Neural cell (in vitro differentiated cells): ENCODE measurements at regions not wholly inside any gene's neighbourhood (a gene's known extent, or its start where the extent isn't known, plus 50 kb on each side); places are given as distances from the start of the nearest gene placed in this dataset.

Experiments used
- H2AFZ ChIP-seq: fragments of 200-600, 300-800 bp; sonication (generic), shearing (Covaris generic); 2 replicates; pipeline ENCODE4 v1.6.0; 2014; ENCODE audit warnings: low read depth, mild to moderate bottlenecking, antibody characterized with exemption, low read length, moderate library complexity
- H3F3A ChIP-seq: fragments of 200-600 bp; shearing (Covaris generic); 2 replicates; pipeline ENCODE4 v1.6.1; 2016; ENCODE audit warnings: mild to moderate bottlenecking, moderate library complexity, mixed read lengths, antibody characterized with exemption, low read length; ENCODE audit not compliant: insufficient read depth, poor library complexity, severe bottlenecking
- H3K27ac ChIP-seq: fragments of 200-600, 300-800 bp; sonication (generic), shearing (Covaris generic); 2 replicates; pipeline ENCODE4 v1.5.1; 2014; ENCODE audit warnings: mild to moderate bottlenecking, low read length, moderate library complexity
- H3K27me3 ChIP-seq: fragments of 300-800, 200-600 bp; sonication (generic), shearing (Covaris generic); 2 replicates; pipeline ENCODE4 v1.6.0; 2014; ENCODE audit warnings: mild to moderate bottlenecking, low read depth, low read length, moderate library complexity; ENCODE audit not compliant: insufficient read depth
- H3K36me3 ChIP-seq: fragments of 300-800, 200-600 bp; sonication (generic), shearing (Covaris generic); 2 replicates; pipeline ENCODE4 v1.5.1; 2014; ENCODE audit warnings: mild to moderate bottlenecking, antibody characterized with exemption, low read length, moderate library complexity; ENCODE audit not compliant: insufficient read depth
- H3K4me2 ChIP-seq: fragments of 300-800, 200-600 bp; sonication (generic), shearing (Covaris generic); 2 replicates; pipeline ENCODE4 v1.6.0; 2014; ENCODE audit warnings: mild to moderate bottlenecking, low read length
- H3K4me3 ChIP-seq: fragments of 300-800, 200-600 bp; sonication (generic), shearing (Covaris generic); 2 replicates; pipeline ENCODE4 v1.5.1; 2014; ENCODE audit warnings: mild to moderate bottlenecking, low read length, moderate library complexity
- H3K79me2 ChIP-seq: fragments of 200-600 bp; shearing (Covaris generic); replicated peaks from 2 replicates; pipeline ENCODE4 v1.6.0; 2014; ENCODE audit warnings: mild to moderate bottlenecking, low read length, moderate library complexity; ENCODE audit not compliant: insufficient read depth
- H3K9ac ChIP-seq: fragments of 300-800, 200-600 bp; sonication (generic), shearing (Covaris generic); 2 replicates; pipeline ENCODE4 v1.6.1; 2016; ENCODE audit warnings: mild to moderate bottlenecking, low read length, mixed read lengths
- H3K9me2 ChIP-seq: fragments of 200-600 bp; shearing (Covaris generic); 2 replicates; pipeline ENCODE4 v1.6.1; 2016; ENCODE audit warnings: mild to moderate bottlenecking, low read length, mixed read lengths; ENCODE audit not compliant: insufficient read depth
- H3K9me3 ChIP-seq: fragments of 200-600, 300-800 bp; sonication (generic), shearing (Covaris generic); 2 replicates; pipeline ENCODE4 v1.6.1; 2016; ENCODE audit warnings: mild to moderate bottlenecking, mixed run types, low read length, moderate library complexity, mixed read lengths
- H4K20me1 ChIP-seq: fragments of 200-600 bp; shearing (Covaris generic); 2 replicates; pipeline ENCODE4 v1.6.1; 2016; ENCODE audit warnings: mild to moderate bottlenecking, mixed run types; ENCODE audit not compliant: insufficient read depth
- CTCF ChIP-seq: fragments of 450-650 bp; IDR thresholded peaks from 2 replicates; pipeline ENCODE4 v1.5.1; 2014; ENCODE audit warnings: antibody characterized with exemption, mild to moderate bottlenecking, moderate library complexity; ENCODE audit not compliant: poor library complexity, severe bottlenecking
- EP300 ChIP-seq: fragments of 450-650 bp; conservative IDR thresholded peaks from 2 replicates; pipeline ENCODE4 v1.6.1; 2014; ENCODE audit warnings: antibody characterized with exemption, mild to moderate bottlenecking, moderate library complexity; ENCODE audit not compliant: poor library complexity, severe bottlenecking
- EZH2 ChIP-seq: fragments of 200-600, 300-800 bp; shearing (Covaris generic), sonication (generic); IDR thresholded peaks from 2 replicates; pipeline ENCODE4 v1.6.1; 2014; ENCODE audit warnings: antibody characterized with exemption, low read length, borderline replicate concordance, mild to moderate bottlenecking; ENCODE audit not compliant: insufficient read depth, poor library complexity, severe bottlenecking
- MXI1 ChIP-seq: fragments of 450-650 bp; conservative IDR thresholded peaks from 2 replicates; pipeline ENCODE4 v1.6.1; 2014; ENCODE audit warnings: antibody characterized with exemption, mild to moderate bottlenecking; ENCODE audit not compliant: poor library complexity, severe bottlenecking
- POLR2AphosphoS5 ChIP-seq: IDR thresholded peaks from 2 replicates; pipeline ENCODE4 v1.6.1; 2012
- RAD21 ChIP-seq: fragments of 450-650 bp; conservative IDR thresholded peaks from 2 replicates; pipeline ENCODE4 v1.6.1; 2014; ENCODE audit warnings: antibody characterized with exemption, mild to moderate bottlenecking, moderate library complexity
- REST ChIP-seq: IDR thresholded peaks from 2 replicates; pipeline ENCODE4 v1.6.1; 2012; ENCODE audit warnings: borderline replicate concordance
- SMC3 ChIP-seq: fragments of 450-650 bp; conservative IDR thresholded peaks from 2 replicates; pipeline ENCODE4 v1.6.1; 2014; ENCODE audit warnings: antibody characterized with exemption, mild to moderate bottlenecking, moderate library complexity; ENCODE audit not compliant: poor library complexity
- TAF1 ChIP-seq: IDR thresholded peaks from 2 replicates; pipeline ENCODE4 v1.6.1; 2012; ENCODE audit warnings: low read depth

- Histone ChIP-seq H3K9me3 (no peaks in the 10 kb centered on the region), H4K20me1 (no peaks in the 10 kb centered on the region), H3K27me3 (no peaks in the 10 kb centered on the region), H3K4me3 (peak overlapping the region; percentile 6), H3K36me3 (no peaks in the 10 kb centered on the region), H3K4me2 (no peak overlapping the region), H2AFZ (no peak overlapping the region), H3K27ac (peak overlapping the region; percentile 38), H3K79me2 (no peaks in the 10 kb centered on the region), H3K9me2 (no peaks in the 10 kb centered on the region), H3K9ac (peak overlapping the region; percentile 13), H3F3A (peaks cover 3% of the 10 kb centered on the region)
- TF ChIP-seq REST, result peak; percentile 62
- TF ChIP-seq EP300, result peak; percentile 63
- no peak for TF ChIP-seq SMC3
- peak; percentile 37 for TF ChIP-seq POLR2AphosphoS5
- TF ChIP-seq MXI1, result peak; percentile 40
- no peak for TF ChIP-seq EZH2
- TF ChIP-seq RAD21, result no peak
- TF ChIP-seq CTCF, result no peak
- no peak for TF ChIP-seq TAF1
These were observed 506.2 kb upstream of the SLC39A10 start for GRCh38 chr2:195150819-195151218.

- H3K9me2 ChIP-seq, result no peaks in the 10 kb centered on the region
- no peak overlapping the region for H3K27ac ChIP-seq
- no peaks in the 10 kb centered on the region for H3K79me2 ChIP-seq
- H3F3A ChIP-seq, result peaks cover 3% of the 10 kb centered on the region
- H3K27me3 ChIP-seq, result no peaks in the 10 kb centered on the region
- H3K9me3 ChIP-seq, result no peaks in the 10 kb centered on the region
- no peaks in the 10 kb centered on the region for H3K36me3 ChIP-seq
- H3K4me3 ChIP-seq, result no peak overlapping the region
- no peak overlapping the region for H2AFZ ChIP-seq
- H4K20me1 ChIP-seq, result no peaks in the 10 kb centered on the region
- no peak overlapping the region for H3K4me2 ChIP-seq
- no peak overlapping the region for H3K9ac ChIP-seq
- TF ChIP-seq CTCF (no peak), TAF1 (no peak), REST (no peak)
These were observed 509.0 kb upstream of the SLC39A10 start for GRCh38 chr2:195148004-195148403.
